ENCODE measurements at regions not wholly inside any gene's neighbourhood (a gene's known extent, or its start where the extent isn't known, plus 50 kb on each side); places are given as distances from the start of the nearest gene placed in this dataset.

- H3K4me3 ChIP-seq = no peak overlapping the region
- DNase-seq (ENCODE audit: low spot score in 2 of 2) = no peak
- H3K9me3 ChIP-seq = peaks cover 0 to 4% of the 10 kb centered on the region in 2 donors
- TF ChIP-seq CTCF (IDR thresholded peaks at IDR 0.05) = no peak
- H3K4me1 ChIP-seq = no peaks in the 10 kb centered on the region
- no peaks in the 10 kb centered on the region for H3K36me3 ChIP-seq
- H3K27ac ChIP-seq = no peak overlapping the region
- no peaks in the 10 kb centered on the region for H3K27me3 ChIP-seq
- intact Hi-C loops (cut with DNase I) = no loop called here
Observed at GRCh38 chr18:75797046-75797445, 369.5 kb upstream of the SMIM21 start.

GRCh38 chr18:75790796-75791195, 363.3 kb upstream of the SMIM21 start:
- peaks cover 0 to 4% of the 10 kb centered on the region in 2 donors for H3K9me3 ChIP-seq
- H3K27me3 ChIP-seq = no peaks in the 10 kb centered on the region
- H3K27ac ChIP-seq = no peak overlapping the region
- H3K4me1 ChIP-seq = no peaks in the 10 kb centered on the region
- intact Hi-C loops (cut with DNase I) = no loop called here
- no peaks in the 10 kb centered on the region for H3K36me3 ChIP-seq
- no peak for TF ChIP-seq CTCF (IDR thresholded peaks at IDR 0.05)
- H3K4me3 ChIP-seq = no peak overlapping the region
- no peak for DNase-seq (ENCODE audit: low spot score in 2 of 2)

GRCh38 chr18:75790111-75790510, 362.6 kb upstream of the SMIM21 start:
- no peak for TF ChIP-seq CTCF (IDR thresholded peaks at IDR 0.05)
- Histone ChIP-seq H3K9me3 (peaks cover 0 to 4% of the 10 kb centered on the region in 2 donors), H3K4me3 (no peak overlapping the region), H3K36me3 (no peaks in the 10 kb centered on the region), H3K27me3 (no peaks in the 10 kb centered on the region), H3K27ac (no peak overlapping the region), H3K4me1 (no peaks in the 10 kb centered on the region)
- DNase-seq (ENCODE audit: low spot score in 2 of 2) = no peak
- intact Hi-C loops (cut with DNase I) = no loop called here

- intact Hi-C loops (cut with DNase I) = no loop called here
- no peaks in the 10 kb centered on the region for H3K9me3 ChIP-seq
- H3K27ac ChIP-seq = no peak overlapping the region
- no peak overlapping the region for H3K4me3 ChIP-seq
- no peaks in the 10 kb centered on the region for H3K27me3 ChIP-seq
- no peak for DNase-seq (ENCODE audit: low spot score in 2 of 2)
- H3K36me3 ChIP-seq = no peaks in the 10 kb centered on the region
- no peaks in the 10 kb centered on the region for H3K4me1 ChIP-seq
- no peak for TF ChIP-seq CTCF (IDR thresholded peaks at IDR 0.05)
Observed at GRCh38 chr18:75785834-75786233, 358.3 kb upstream of the SMIM21 start.

GRCh38 chr18:75785206-75785605, 357.7 kb upstream of the SMIM21 start:
- DNase-seq (ENCODE audit: low spot score in 2 of 2) = no peak
- no peak for TF ChIP-seq CTCF (IDR thresholded peaks at IDR 0.05)
- Histone ChIP-seq H3K4me1 (no peaks in the 10 kb centered on the region), H3K27me3 (no peaks in the 10 kb centered on the region), H3K36me3 (no peaks in the 10 kb centered on the region), H3K9me3 (no peaks in the 10 kb centered on the region), H3K4me3 (no peak overlapping the region), H3K27ac (no peak overlapping the region)
- intact Hi-C loops (cut with DNase I) = no loop called here

GRCh38 chr18:75784390-75784789, 356.9 kb upstream of the SMIM21 start:
- no peak for DNase-seq (ENCODE audit: low spot score in 2 of 2)
- Histone ChIP-seq H3K27me3 (no peaks in the 10 kb centered on the region), H3K9me3 (no peaks in the 10 kb centered on the region), H3K4me1 (no peaks in the 10 kb centered on the region), H3K4me3 (no peak overlapping the region), H3K36me3 (no peaks in the 10 kb centered on the region), H3K27ac (no peak overlapping the region)
- intact Hi-C loops (cut with DNase I) = no loop called here
- TF ChIP-seq CTCF (IDR thresholded peaks at IDR 0.05) = no peak

Measured in ascending aorta (tissue), 2 donors.